ENCODE measurements at regions not wholly inside any gene's neighbourhood (a gene's known extent, or its start where the extent isn't known, plus 50 kb on each side); places are given as distances from the start of the nearest gene placed in this dataset.

DNA sequence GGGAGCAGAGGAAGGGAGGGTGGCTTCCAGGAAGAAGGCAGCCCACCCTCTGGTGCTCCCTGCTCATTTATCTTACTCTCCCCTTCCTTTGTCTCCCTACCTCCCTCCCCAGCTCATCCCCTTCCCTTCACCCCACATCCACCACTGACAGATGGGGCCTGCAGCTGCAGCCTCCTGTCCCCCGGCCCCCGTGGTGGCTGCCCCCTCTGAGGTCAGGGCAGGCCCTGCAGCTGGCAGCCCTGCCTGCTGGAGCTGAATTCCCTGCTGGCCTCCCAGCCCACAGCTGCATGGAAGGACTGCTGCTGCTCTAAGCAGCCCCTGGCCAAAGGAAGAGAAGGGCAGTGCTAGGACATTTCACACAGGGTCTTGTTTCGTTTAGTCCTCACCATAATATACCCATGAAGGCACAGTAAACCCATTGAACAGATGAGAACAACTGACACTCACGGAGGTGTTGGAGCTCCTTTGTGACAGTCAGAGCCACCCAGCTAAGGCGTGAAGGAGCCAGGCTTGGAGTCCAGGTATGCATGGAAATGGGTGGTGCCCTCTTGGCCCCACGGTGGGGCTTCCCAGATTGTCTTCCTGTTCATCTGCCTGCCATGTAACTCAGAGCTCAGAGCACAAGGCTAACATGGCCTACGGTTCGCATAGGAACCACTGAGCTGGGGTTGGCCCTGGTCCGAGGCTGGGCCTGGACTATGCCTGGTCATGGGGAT, 121.7 kb upstream of the PRR20G start:
- Histone ChIP-seq H3K27me3 (ENCODE audit: control insufficient read depth in 2 of 2, insufficient read depth in 2 of 2, low read length in 2 of 2) (no peaks in the 10 kb centered on the region), H3K36me3 (ENCODE audit: control insufficient read depth in 2 of 2, insufficient read depth in 2 of 2, low read length in 2 of 2) (no peaks in the 10 kb centered on the region), H3K9me3 (ENCODE audit: control insufficient read depth in 2 of 2, low read length in 2 of 2) (no peaks in the 10 kb centered on the region), H3K27ac (ENCODE audit: low read depth in 2 of 2, low read length in 2 of 2) (no peak overlapping the region), H3K4me1 (ENCODE audit: control insufficient read depth in 2 of 2, insufficient read depth in 2 of 2, low read length in 2 of 2) (no peaks in the 10 kb centered on the region), H3K9ac (ENCODE audit: low read depth in 1 of 2, low read length in 2 of 2) (no peak overlapping the region), H3K4me3 (ENCODE audit: low read length in 2 of 2) (no peak overlapping the region)

- H3K27ac ChIP-seq (ENCODE audit: low read depth in 2 of 2, low read length in 2 of 2) = no peak overlapping the region
- no peaks in the 10 kb centered on the region for H3K9me3 ChIP-seq (ENCODE audit: control insufficient read depth in 2 of 2, low read length in 2 of 2)
- H3K4me3 ChIP-seq (ENCODE audit: low read length in 2 of 2) = no peak overlapping the region
- H3K9ac ChIP-seq (ENCODE audit: low read depth in 1 of 2, low read length in 2 of 2) = no peak overlapping the region
- H3K4me1 ChIP-seq (ENCODE audit: control insufficient read depth in 2 of 2, insufficient read depth in 2 of 2, low read length in 2 of 2) = no peaks in the 10 kb centered on the region
- H3K27me3 ChIP-seq (ENCODE audit: control insufficient read depth in 2 of 2, insufficient read depth in 2 of 2, low read length in 2 of 2) = no peaks in the 10 kb centered on the region
- H3K36me3 ChIP-seq (ENCODE audit: control insufficient read depth in 2 of 2, insufficient read depth in 2 of 2, low read length in 2 of 2) = no peaks in the 10 kb centered on the region
Observed at GRCh38 chr3:127408684-127409420, 121.0 kb upstream of the PRR20G start.

DNA sequence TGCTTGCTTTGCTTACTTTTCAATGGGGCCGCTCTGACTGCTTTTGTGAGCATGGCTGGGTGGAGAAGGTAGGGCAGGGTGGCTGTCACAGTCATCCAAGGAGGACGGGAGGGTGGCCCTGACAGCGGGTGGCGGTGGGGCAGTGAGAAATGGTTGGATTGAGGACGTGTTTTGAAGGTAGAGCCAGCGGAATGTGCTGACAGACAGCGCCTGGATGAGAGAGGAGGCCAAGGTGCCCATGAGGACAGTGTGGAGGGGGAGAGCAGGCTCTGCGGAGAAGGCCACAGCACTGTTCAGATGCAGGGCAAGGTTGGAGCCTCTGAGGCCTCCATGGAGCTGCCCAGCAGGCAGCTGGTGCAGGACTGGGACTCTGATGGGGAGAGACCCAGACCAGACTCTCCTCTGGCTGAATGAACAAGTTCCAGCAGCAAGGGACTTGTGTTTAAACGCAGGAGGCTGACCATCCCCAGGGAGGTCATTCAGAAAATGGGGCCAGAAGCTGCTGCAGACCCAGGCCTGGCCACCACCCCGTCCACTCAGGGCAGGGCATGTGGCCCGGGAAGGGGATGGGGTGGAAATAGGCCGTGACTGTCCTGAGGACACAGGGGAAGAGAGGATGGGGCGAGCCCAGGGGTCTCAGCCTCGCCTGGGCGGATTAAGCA, 120.3 kb upstream of the PRR20G start:
- no peak overlapping the region for H3K9ac ChIP-seq (ENCODE audit: low read depth in 1 of 2, low read length in 2 of 2)
- H3K36me3 ChIP-seq (ENCODE audit: control insufficient read depth in 2 of 2, insufficient read depth in 2 of 2, low read length in 2 of 2) = no peaks in the 10 kb centered on the region
- H3K27me3 ChIP-seq (ENCODE audit: control insufficient read depth in 2 of 2, insufficient read depth in 2 of 2, low read length in 2 of 2) = no peaks in the 10 kb centered on the region
- no peaks in the 10 kb centered on the region for H3K9me3 ChIP-seq (ENCODE audit: control insufficient read depth in 2 of 2, low read length in 2 of 2)
- H3K4me3 ChIP-seq (ENCODE audit: low read length in 2 of 2) = no peak overlapping the region
- no peaks in the 10 kb centered on the region for H3K4me1 ChIP-seq (ENCODE audit: control insufficient read depth in 2 of 2, insufficient read depth in 2 of 2, low read length in 2 of 2)
- no peak overlapping the region for H3K27ac ChIP-seq (ENCODE audit: low read depth in 2 of 2, low read length in 2 of 2)

DNA sequence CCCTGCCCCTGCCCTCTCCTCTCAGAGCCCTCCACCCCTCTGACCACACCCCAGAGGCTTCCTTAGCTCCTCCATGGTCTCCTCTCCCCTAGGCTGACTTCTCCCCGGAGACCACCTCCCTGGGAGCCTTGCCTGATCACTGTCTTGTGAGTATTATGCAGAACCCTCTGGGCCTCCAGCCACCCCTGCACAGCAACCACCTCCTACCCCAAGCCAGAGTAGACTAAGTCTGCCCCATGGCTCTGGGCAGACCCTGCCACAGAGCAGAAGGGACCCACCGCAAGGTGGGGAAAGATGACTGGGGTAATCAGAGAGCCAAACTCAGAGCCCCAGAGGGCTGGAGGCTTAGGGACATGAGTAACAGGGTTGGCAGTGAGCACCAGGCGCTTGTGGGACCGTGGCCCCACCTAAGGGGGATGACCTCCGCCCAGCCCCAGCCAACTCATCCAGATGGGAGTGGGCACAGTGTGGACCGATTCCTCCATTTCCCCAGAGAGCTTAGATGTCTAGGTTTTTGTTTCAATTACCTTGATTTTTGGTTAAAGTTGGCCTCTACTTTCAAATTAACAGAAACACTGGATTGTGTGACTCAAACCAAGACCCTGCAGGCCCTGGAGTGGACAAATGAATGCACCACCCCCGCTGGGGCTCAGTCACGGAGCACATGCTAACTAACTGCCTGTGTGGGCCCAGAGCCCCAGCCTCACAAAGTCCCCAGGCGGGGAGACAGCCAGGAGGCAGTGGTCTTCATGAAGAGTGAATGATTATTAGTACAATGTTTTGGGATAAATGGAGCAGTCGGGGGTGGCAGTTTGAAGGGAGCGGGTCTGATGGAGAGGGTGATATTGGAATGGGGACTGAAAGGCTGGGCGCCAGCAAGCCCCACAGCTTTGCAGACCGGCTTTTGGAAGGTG, 119.4 kb upstream of the PRR20G start:
- Histone ChIP-seq H3K27ac (ENCODE audit: low read depth in 2 of 2, low read length in 2 of 2) (no peak overlapping the region), H3K27me3 (ENCODE audit: control insufficient read depth in 2 of 2, insufficient read depth in 2 of 2, low read length in 2 of 2) (no peaks in the 10 kb centered on the region), H3K4me1 (ENCODE audit: control insufficient read depth in 2 of 2, insufficient read depth in 2 of 2, low read length in 2 of 2) (no peaks in the 10 kb centered on the region), H3K9me3 (ENCODE audit: control insufficient read depth in 2 of 2, low read length in 2 of 2) (no peaks in the 10 kb centered on the region), H3K36me3 (ENCODE audit: control insufficient read depth in 2 of 2, insufficient read depth in 2 of 2, low read length in 2 of 2) (no peaks in the 10 kb centered on the region), H3K9ac (ENCODE audit: low read depth in 1 of 2, low read length in 2 of 2) (no peak overlapping the region), H3K4me3 (ENCODE audit: low read length in 2 of 2) (no peak overlapping the region)

- Histone ChIP-seq H3K27me3 (ENCODE audit: control insufficient read depth in 2 of 2, insufficient read depth in 2 of 2, low read length in 2 of 2) (no peaks in the 10 kb centered on the region), H3K4me1 (ENCODE audit: control insufficient read depth in 2 of 2, insufficient read depth in 2 of 2, low read length in 2 of 2) (no peaks in the 10 kb centered on the region), H3K27ac (ENCODE audit: low read depth in 2 of 2, low read length in 2 of 2) (no peak overlapping the region), H3K9me3 (ENCODE audit: control insufficient read depth in 2 of 2, low read length in 2 of 2) (no peaks in the 10 kb centered on the region), H3K4me3 (ENCODE audit: low read length in 2 of 2) (no peak overlapping the region), H3K36me3 (ENCODE audit: control insufficient read depth in 2 of 2, insufficient read depth in 2 of 2, low read length in 2 of 2) (no peaks in the 10 kb centered on the region), H3K9ac (ENCODE audit: low read depth in 1 of 2, low read length in 2 of 2) (no peak overlapping the region)
Observed at GRCh38 chr3:127406309-127407025, 118.6 kb upstream of the PRR20G start.

- H3K27ac ChIP-seq (ENCODE audit: low read depth in 2 of 2, low read length in 2 of 2) = no peak overlapping the region
- no peaks in the 10 kb centered on the region for H3K27me3 ChIP-seq (ENCODE audit: control insufficient read depth in 2 of 2, insufficient read depth in 2 of 2, low read length in 2 of 2)
- H3K9ac ChIP-seq (ENCODE audit: low read depth in 1 of 2, low read length in 2 of 2) = no peak overlapping the region
- no peaks in the 10 kb centered on the region for H3K36me3 ChIP-seq (ENCODE audit: control insufficient read depth in 2 of 2, insufficient read depth in 2 of 2, low read length in 2 of 2)
- H3K4me3 ChIP-seq (ENCODE audit: low read length in 2 of 2) = no peak overlapping the region
- H3K9me3 ChIP-seq (ENCODE audit: control insufficient read depth in 2 of 2, low read length in 2 of 2) = no peaks in the 10 kb centered on the region
- no peaks in the 10 kb centered on the region for H3K4me1 ChIP-seq (ENCODE audit: control insufficient read depth in 2 of 2, insufficient read depth in 2 of 2, low read length in 2 of 2)
Observed at GRCh38 chr3:127405791-127406190, 117.9 kb upstream of the PRR20G start.

GRCh38 chr3:127405010-127405598, 117.3 kb upstream of the PRR20G start:
- no peaks in the 10 kb centered on the region for H3K27me3 ChIP-seq (ENCODE audit: control insufficient read depth in 2 of 2, insufficient read depth in 2 of 2, low read length in 2 of 2)
- H3K9me3 ChIP-seq (ENCODE audit: control insufficient read depth in 2 of 2, low read length in 2 of 2) = no peaks in the 10 kb centered on the region
- no peak overlapping the region for H3K27ac ChIP-seq (ENCODE audit: low read depth in 2 of 2, low read length in 2 of 2)
- H3K36me3 ChIP-seq (ENCODE audit: control insufficient read depth in 2 of 2, insufficient read depth in 2 of 2, low read length in 2 of 2) = no peaks in the 10 kb centered on the region
- H3K4me3 ChIP-seq (ENCODE audit: low read length in 2 of 2) = no peak overlapping the region
- no peaks in the 10 kb centered on the region for H3K4me1 ChIP-seq (ENCODE audit: control insufficient read depth in 2 of 2, insufficient read depth in 2 of 2, low read length in 2 of 2)
- no peak overlapping the region for H3K9ac ChIP-seq (ENCODE audit: low read depth in 1 of 2, low read length in 2 of 2)

- Histone ChIP-seq H3K9me3 (ENCODE audit: control insufficient read depth in 2 of 2, low read length in 2 of 2) (no peaks in the 10 kb centered on the region), H3K9ac (ENCODE audit: low read depth in 1 of 2, low read length in 2 of 2) (no peak overlapping the region), H3K4me3 (ENCODE audit: low read length in 2 of 2) (no peak overlapping the region), H3K4me1 (ENCODE audit: control insufficient read depth in 2 of 2, insufficient read depth in 2 of 2, low read length in 2 of 2) (no peaks in the 10 kb centered on the region), H3K27ac (ENCODE audit: low read depth in 2 of 2, low read length in 2 of 2) (no peak overlapping the region), H3K27me3 (ENCODE audit: control insufficient read depth in 2 of 2, insufficient read depth in 2 of 2, low read length in 2 of 2) (no peaks in the 10 kb centered on the region), H3K36me3 (ENCODE audit: control insufficient read depth in 2 of 2, insufficient read depth in 2 of 2, low read length in 2 of 2) (no peaks in the 10 kb centered on the region)
Observed at GRCh38 chr3:127404221-127405009, 116.6 kb upstream of the PRR20G start.

GRCh38 chr3:127403795-127404194, 115.9 kb upstream of the PRR20G start:
- Histone ChIP-seq H3K9me3 (ENCODE audit: control insufficient read depth in 2 of 2, low read length in 2 of 2) (no peaks in the 10 kb centered on the region), H3K9ac (ENCODE audit: low read depth in 1 of 2, low read length in 2 of 2) (no peak overlapping the region), H3K4me1 (ENCODE audit: control insufficient read depth in 2 of 2, insufficient read depth in 2 of 2, low read length in 2 of 2) (no peaks in the 10 kb centered on the region), H3K27ac (ENCODE audit: low read depth in 2 of 2, low read length in 2 of 2) (no peak overlapping the region), H3K36me3 (ENCODE audit: control insufficient read depth in 2 of 2, insufficient read depth in 2 of 2, low read length in 2 of 2) (no peaks in the 10 kb centered on the region), H3K27me3 (ENCODE audit: control insufficient read depth in 2 of 2, insufficient read depth in 2 of 2, low read length in 2 of 2) (no peaks in the 10 kb centered on the region), H3K4me3 (ENCODE audit: low read length in 2 of 2) (no peak overlapping the region)

Measured in mucosa of rectum (tissue), 2 donors.